NOMO-1 treated with dmso at 0.1 percent for 144 hours (cell line): ENCODE measurements at regions not wholly inside any gene's neighbourhood (a gene's known extent, or its start where the extent isn't known, plus 50 kb on each side); places are given as distances from the start of the nearest gene placed in this dataset.

Experiments used
- DNase-seq: peaks from one replicate; lab custom pipeline; 2025; ENCODE audit not compliant: unreplicated experiment; lab: John Stamatoyannopoulos, UW

GRCh38 chr13:64305246-64305645 is 2889.6 kb upstream of the PCDH20 start:
- DNase-seq: no peak

GRCh38 chr13:64300239-64300638 is 2884.6 kb upstream of the PCDH20 start:
- no peak for DNase-seq

- DNase-seq: no peak
Measured at GRCh38 chr13:64293923-64294322, 2878.3 kb upstream of the PCDH20 start.

GRCh38 chr13:64289702-64290101 is 2874.1 kb upstream of the PCDH20 start:
- DNase-seq: no peak

- no peak for DNase-seq
Measured at GRCh38 chr13:64283926-64284325, 2868.3 kb upstream of the PCDH20 start.

- DNase-seq: no peak
Measured at GRCh38 chr13:64278493-64278892, 2862.8 kb upstream of the PCDH20 start.

- no peak for DNase-seq
Measured at GRCh38 chr13:64277097-64277496, 2861.4 kb upstream of the PCDH20 start.

GRCh38 chr13:64276232-64276631 is 2860.6 kb upstream of the PCDH20 start:
- DNase-seq: no peak

- no peak for DNase-seq
Measured at GRCh38 chr13:64274481-64275217, 2859.0 kb upstream of the PCDH20 start.

GRCh38 chr13:64273780-64274179 is 2858.1 kb upstream of the PCDH20 start:
- DNase-seq: no peak

- DNase-seq: no peak
Measured at GRCh38 chr13:64272681-64273080, 2857.0 kb upstream of the PCDH20 start.

- DNase-seq: no peak
Measured at GRCh38 chr13:64266024-64266423, 2850.4 kb upstream of the PCDH20 start.

GRCh38 chr13:64263285-64263684 is 2847.6 kb upstream of the PCDH20 start:
- DNase-seq: no peak

- DNase-seq: no peak
Measured at GRCh38 chr13:64256751-64257150, 2841.1 kb upstream of the PCDH20 start.

GRCh38 chr13:64255988-64256387 is 2840.3 kb upstream of the PCDH20 start:
- no peak for DNase-seq

GRCh38 chr13:64248371-64249065 is 2832.9 kb upstream of the PCDH20 start:
- no peak for DNase-seq

- DNase-seq: no peak
Measured at GRCh38 chr13:64239372-64239771, 2823.7 kb upstream of the PCDH20 start.

GRCh38 chr13:64234255-64234654 is 2818.6 kb upstream of the PCDH20 start:
- DNase-seq: no peak

GRCh38 chr13:64223016-64223415 is 2807.4 kb upstream of the PCDH20 start:
- no peak for DNase-seq

GRCh38 chr13:64206430-64207225 is 2791.0 kb upstream of the PCDH20 start:
- no peak for DNase-seq

- DNase-seq: no peak
Measured at GRCh38 chr13:64202517-64202916, 2786.9 kb upstream of the PCDH20 start.

GRCh38 chr13:64197232-64197631 is 2781.6 kb upstream of the PCDH20 start:
- DNase-seq: no peak
